ENCODE measurements at regions not wholly inside any gene's neighbourhood (a gene's known extent, or its start where the extent isn't known, plus 50 kb on each side); places are given as distances from the start of the nearest gene placed in this dataset.

DNA sequence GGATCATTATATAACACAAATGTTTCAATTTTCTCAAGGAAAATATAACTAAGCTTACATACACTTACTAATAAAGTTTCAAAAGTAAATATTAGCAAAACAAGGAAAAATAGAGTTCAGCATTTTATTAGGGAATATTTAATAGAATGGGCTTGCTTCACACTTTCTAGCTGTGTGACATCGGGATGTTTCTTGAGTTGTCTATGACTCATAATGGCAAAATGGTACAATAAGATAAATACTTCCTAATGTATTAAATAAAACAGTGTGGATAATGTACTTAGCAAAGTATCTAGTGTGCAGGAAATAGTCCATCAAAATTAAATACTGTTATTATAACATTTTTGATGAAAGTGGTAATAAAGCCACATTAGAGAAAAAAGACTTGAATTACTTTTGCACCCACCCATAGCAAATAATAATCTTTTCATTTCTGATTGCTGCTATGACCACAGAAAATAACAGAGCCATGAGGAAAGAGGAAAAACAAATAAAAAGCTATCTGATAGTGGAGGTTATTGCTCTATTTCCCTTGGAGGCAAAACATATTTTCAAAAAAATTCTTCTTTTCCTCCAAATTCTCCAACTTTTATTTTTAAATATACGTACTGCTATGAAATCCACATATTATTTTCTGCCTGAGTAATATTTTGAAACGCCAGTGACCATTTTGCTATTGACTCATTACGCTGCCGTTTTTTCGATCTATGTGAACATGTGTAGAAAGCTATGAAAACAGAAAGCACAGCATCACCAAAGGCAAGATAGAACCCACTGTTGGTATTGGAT lies 272.9 kb upstream of the KLF6 start:
- H3K27ac ChIP-seq: no peak overlapping the region
- no peak overlapping the region for H3K4me3 ChIP-seq
- peaks cover 13 to 15% of the 10 kb centered on the region in 2 donors for H3K4me1 ChIP-seq
- in situ Hi-C loops (cut with MboI; ENCODE audit: low sequenced_read_pairs in 4 of 4) (no loop called here), intact Hi-C loops (cut with DNase I; ENCODE audit: low total_unique reads) (no loop called here)
- H3K27me3 ChIP-seq: no peaks in the 10 kb centered on the region
- DNase-seq: no peak
- no peak for ATAC-seq
- no peaks in the 10 kb centered on the region for H3K9me3 ChIP-seq
- no peaks in the 10 kb centered on the region for H3K36me3 ChIP-seq
- TF ChIP-seq, protein P1, sequence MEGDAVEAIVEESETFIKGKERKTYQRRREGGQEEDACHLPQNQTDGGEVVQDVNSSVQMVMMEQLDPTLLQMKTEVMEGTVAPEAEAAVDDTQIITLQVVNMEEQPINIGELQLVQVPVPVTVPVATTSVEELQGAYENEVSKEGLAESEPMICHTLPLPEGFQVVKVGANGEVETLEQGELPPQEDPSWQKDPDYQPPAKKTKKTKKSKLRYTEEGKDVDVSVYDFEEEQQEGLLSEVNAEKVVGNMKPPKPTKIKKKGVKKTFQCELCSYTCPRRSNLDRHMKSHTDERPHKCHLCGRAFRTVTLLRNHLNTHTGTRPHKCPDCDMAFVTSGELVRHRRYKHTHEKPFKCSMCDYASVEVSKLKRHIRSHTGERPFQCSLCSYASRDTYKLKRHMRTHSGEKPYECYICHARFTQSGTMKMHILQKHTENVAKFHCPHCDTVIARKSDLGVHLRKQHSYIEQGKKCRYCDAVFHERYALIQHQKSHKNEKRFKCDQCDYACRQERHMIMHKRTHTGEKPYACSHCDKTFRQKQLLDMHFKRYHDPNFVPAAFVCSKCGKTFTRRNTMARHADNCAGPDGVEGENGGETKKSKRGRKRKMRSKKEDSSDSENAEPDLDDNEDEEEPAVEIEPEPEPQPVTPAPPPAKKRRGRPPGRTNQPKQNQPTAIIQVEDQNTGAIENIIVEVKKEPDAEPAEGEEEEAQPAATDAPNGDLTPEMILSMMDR (IDR thresholded peaks at IDR 0.05 in 4 of 5, conservative IDR thresholded peaks at IDR 0.05 in 1 of 5): no peak

DNA sequence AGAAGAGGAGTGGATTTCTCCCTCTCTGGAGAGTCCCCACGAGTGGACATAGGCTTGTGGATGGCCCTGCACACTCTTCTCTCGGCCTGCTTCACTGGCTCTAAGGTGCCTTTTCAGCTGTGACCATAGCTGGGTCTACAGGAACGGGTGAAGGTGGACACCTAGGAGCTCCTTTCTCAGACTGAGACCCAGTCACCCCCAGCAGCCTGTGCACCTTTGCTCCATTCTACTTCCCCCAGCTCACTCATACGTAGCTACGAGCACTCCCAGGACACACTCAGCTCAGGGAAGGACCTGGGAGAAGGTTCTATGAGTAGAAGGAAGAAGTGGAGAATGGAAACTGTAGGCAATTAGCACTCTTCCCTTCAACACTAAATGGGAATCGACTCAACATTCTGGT lies 272.0 kb upstream of the KLF6 start:
- in situ Hi-C loops (cut with MboI; ENCODE audit: low sequenced_read_pairs in 4 of 4) (no loop called here), intact Hi-C loops (cut with DNase I; ENCODE audit: low total_unique reads) (no loop called here)
- no peaks in the 10 kb centered on the region for H3K27me3 ChIP-seq
- DNase-seq (no peak), ATAC-seq (no peak)
- H3K36me3 ChIP-seq: no peaks in the 10 kb centered on the region
- no peaks in the 10 kb centered on the region for H3K9me3 ChIP-seq
- TF ChIP-seq, protein P1 (IDR thresholded peaks at IDR 0.05 in 4 of 5, conservative IDR thresholded peaks at IDR 0.05 in 1 of 5): no peak
- TF ChIP-seq POLR2A (IDR thresholded peaks at IDR 0.05): no peak
- no peak overlapping the region for H3K4me3 ChIP-seq
- H3K4me1 ChIP-seq: peaks cover 9 to 11% of the 10 kb centered on the region in 2 donors
- no peak overlapping the region for H3K27ac ChIP-seq

DNA sequence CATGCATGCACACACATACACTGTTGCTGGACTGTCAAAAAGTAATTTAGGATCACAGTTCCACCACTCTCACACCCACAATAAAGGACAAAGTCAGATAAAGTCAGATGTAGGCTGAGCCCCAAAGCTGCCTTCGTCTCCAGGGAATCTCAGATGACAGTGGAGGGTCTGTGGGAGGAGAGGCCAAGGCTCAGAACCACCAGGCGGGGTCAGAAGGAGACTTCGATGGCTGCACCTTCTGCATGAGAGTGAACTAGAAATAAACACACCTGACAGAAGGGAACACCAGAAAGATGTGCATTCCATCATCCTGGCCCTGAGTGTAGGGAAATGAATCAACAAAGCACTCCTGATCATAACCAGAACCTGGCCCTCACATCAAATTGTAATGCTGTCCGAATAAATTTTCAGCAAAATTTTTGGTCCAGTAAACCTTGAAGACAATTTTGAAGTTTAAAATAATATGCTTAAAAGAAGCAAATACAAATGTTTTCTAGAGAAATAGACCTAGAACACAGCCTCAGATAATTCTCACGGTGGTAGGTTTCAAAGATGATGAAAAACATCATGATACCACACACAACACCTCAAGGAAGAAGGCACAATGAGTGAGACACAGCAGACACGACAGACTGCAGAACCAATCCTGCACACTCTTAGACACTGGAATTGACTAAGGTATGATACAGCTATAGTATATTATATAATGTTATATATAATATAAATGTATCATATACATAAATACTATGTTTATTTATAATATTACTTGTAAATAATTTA lies 269.8 kb upstream of the KLF6 start:
- in situ Hi-C loops (cut with MboI; ENCODE audit: low sequenced_read_pairs in 4 of 4): no loop called here
- Histone ChIP-seq H3K36me3 (no peaks in the 10 kb centered on the region), H3K4me3 (no peak overlapping the region), H3K4me1 (no peaks in the 10 kb centered on the region), H3K9me3 (no peaks in the 10 kb centered on the region), H3K27me3 (no peaks in the 10 kb centered on the region), H3K27ac (no peak overlapping the region)
- intact Hi-C loops (cut with DNase I; ENCODE audit: low total_unique reads): no loop called here
- DNase-seq (no peak), ATAC-seq (no peak)
- TF ChIP-seq, protein P1 (IDR thresholded peaks at IDR 0.05 in 4 of 5, conservative IDR thresholded peaks at IDR 0.05 in 1 of 5): no peak
- no peak for TF ChIP-seq POLR2A (IDR thresholded peaks at IDR 0.05)

DNA sequence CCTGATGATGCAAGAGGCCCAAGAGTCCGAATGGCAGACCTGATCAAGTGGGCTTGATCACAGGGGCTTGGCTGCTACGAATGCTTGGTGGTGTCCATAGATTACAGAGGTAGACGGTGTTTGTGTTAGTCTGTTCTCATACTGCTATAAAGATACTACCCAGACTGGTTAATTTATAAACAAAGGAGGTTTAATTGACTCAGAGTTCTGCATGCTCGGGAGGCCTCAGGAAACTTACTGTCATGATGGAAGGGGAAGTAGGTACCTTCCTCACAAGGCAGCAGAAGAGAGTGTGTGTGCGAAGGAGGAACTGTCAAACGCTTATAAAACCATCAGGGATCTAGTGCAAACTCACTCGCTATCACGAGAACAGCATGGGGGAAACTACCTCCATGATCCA lies 268.9 kb upstream of the KLF6 start:
- H3K4me1 ChIP-seq: no peaks in the 10 kb centered on the region
- DNase-seq: no peak
- no peak for ATAC-seq
- no peaks in the 10 kb centered on the region for H3K36me3 ChIP-seq
- no peaks in the 10 kb centered on the region for H3K27me3 ChIP-seq
- TF ChIP-seq POLR2A (IDR thresholded peaks at IDR 0.05): no peak
- intact Hi-C loops (cut with DNase I; ENCODE audit: low total_unique reads): no loop called here
- H3K27ac ChIP-seq: no peak overlapping the region
- H3K4me3 ChIP-seq: no peak overlapping the region
- in situ Hi-C loops (cut with MboI; ENCODE audit: low sequenced_read_pairs in 4 of 4): no loop called here
- H3K9me3 ChIP-seq: no peaks in the 10 kb centered on the region

DNA sequence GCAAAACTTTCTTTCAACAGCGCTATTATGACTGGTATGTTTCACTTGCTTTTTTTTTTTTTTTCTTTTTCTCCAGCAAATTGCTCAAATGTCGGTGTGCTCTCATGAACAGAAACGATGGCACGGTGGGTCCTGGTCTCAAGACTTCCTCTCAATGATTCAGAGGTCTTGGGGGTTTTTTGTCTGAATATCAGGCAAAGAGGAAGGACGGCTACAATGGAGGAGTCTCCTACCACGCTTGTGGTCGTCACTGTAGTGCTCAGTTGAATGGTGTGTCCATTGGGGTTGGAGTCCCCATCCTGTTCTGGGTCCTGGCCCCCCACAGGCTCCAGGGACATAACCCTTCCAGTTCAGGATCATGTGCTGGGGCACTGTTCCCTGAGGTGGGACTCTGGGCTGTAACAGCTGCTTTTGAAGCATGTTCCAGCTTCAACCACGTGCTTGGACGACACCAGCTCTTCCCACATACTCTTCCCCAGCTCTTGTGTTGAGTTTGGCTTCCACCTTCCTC lies 266.7 kb upstream of the KLF6 start:
- in situ Hi-C loops (cut with MboI; ENCODE audit: low sequenced_read_pairs in 4 of 4): no loop called here
- Histone ChIP-seq H3K27ac (peak overlapping the region; percentile 55 to 70 (median 61)), H3K27me3 (no peaks in the 10 kb centered on the region), H3K9me3 (no peaks in the 10 kb centered on the region), H3K4me1 (no peaks in the 10 kb centered on the region), H3K4me3 (peak overlapping the region; percentile 19 to 42 (median 38)), H3K36me3 (no peaks in the 10 kb centered on the region)
- no peak for DNase-seq
- intact Hi-C loops (cut with DNase I; ENCODE audit: low total_unique reads): no loop called here
- no peak for ATAC-seq
- no peak for TF ChIP-seq POLR2A (IDR thresholded peaks at IDR 0.05)
- TF ChIP-seq, protein P1 (IDR thresholded peaks at IDR 0.05 in 4 of 5, conservative IDR thresholded peaks at IDR 0.05 in 1 of 5): no peak
